SU-DHL-6 (cell line): ENCODE measurements at regions not wholly inside any gene's neighbourhood (a gene's known extent, or its start where the extent isn't known, plus 50 kb on each side); places are given as distances from the start of the nearest gene placed in this dataset.

Experiments used
- H2AFZ ChIP-seq: fragments of 200-600 bp; sonication (generic); 2 replicates; pipeline ENCODE4 v1.6.1; 2014; ENCODE audit warnings: low read depth, mild to moderate bottlenecking, moderate library complexity, mixed read lengths, antibody characterized with exemption, low read length; ENCODE audit not compliant: severe bottlenecking
- H3F3A ChIP-seq: fragments of 200-600 bp; shearing (Covaris generic); 2 replicates; pipeline ENCODE4 v1.6.0; 2016; ENCODE audit warnings: antibody characterized with exemption, mild to moderate bottlenecking; ENCODE audit not compliant: insufficient read depth
- H3K27ac ChIP-seq: fragments of 200-600 bp; sonication (generic); 2 replicates; pipeline ENCODE4 v1.5.1; 2016; ENCODE audit warnings: low read depth, mild to moderate bottlenecking, low read length, moderate library complexity, mixed read lengths
- H3K27me3 ChIP-seq: fragments of 200-600 bp; sonication (generic), shearing (Covaris generic); 2 replicates; pipeline ENCODE4 v1.6.0; 2014; ENCODE audit warnings: mild to moderate bottlenecking, low read length
- H3K36me3 ChIP-seq: fragments of 200-600 bp; sonication (generic); 2 replicates; pipeline ENCODE4 v1.6.1; 2014; ENCODE audit warnings: mild to moderate bottlenecking, low read length, mixed read lengths
- H3K4me2 ChIP-seq: fragments of 300-600, 200-600 bp; shearing (Covaris generic), sonication (generic); 2 replicates; pipeline ENCODE4 v1.6.0; 2014; ENCODE audit warnings: low read length, low read depth, mild to moderate bottlenecking; ENCODE audit not compliant: poor library complexity, severe bottlenecking
- H3K4me3 ChIP-seq: fragments of 200-600 bp; sonication (generic); 2 replicates; pipeline ENCODE4 v1.5.1; 2014; ENCODE audit warnings: antibody characterized with exemption, low read length, mild to moderate bottlenecking, mixed read lengths; ENCODE audit not compliant: insufficient read depth, poor library complexity, severe bottlenecking
- H3K79me2 ChIP-seq: fragments of 200-600 bp; sonication (generic); 2 replicates; pipeline ENCODE4 v1.6.1; 2014; ENCODE audit warnings: mild to moderate bottlenecking, low read length, moderate library complexity; ENCODE audit not compliant: insufficient read depth
- H3K9ac ChIP-seq: fragments of 200-600 bp; sonication (generic); 2 replicates; pipeline ENCODE4 v1.7.0; 2014; ENCODE audit warnings: mild to moderate bottlenecking, low read length
- H3K9me2 ChIP-seq: fragments of 200-600 bp; sonication (generic); replicated peaks from 2 replicates; pipeline ENCODE4 v1.6.1; 2014; ENCODE audit warnings: low read length; ENCODE audit not compliant: insufficient read depth
- H3K9me3 ChIP-seq: fragments of 200-600 bp; sonication (generic); 2 replicates; pipeline ENCODE4 v1.6.1; 2014; ENCODE audit warnings: low read length, mixed read lengths; ENCODE audit not compliant: insufficient read depth
- H4K20me1 ChIP-seq: fragments of 200-600 bp; sonication (generic); 2 replicates; pipeline ENCODE4 v1.6.1; 2014; ENCODE audit warnings: low read depth, mild to moderate bottlenecking, antibody characterized with exemption, low read length, moderate library complexity, mixed read lengths
- EZH2phosphoT487 ChIP-seq: fragments of 200-600 bp; sonication (generic), shearing (Covaris generic); conservative IDR thresholded peaks from 2 replicates; pipeline ENCODE4 v1.6.1; 2018; ENCODE audit warnings: mild to moderate bottlenecking, antibody characterized with exemption, low read length, moderate library complexity, mixed read lengths
- TF ChIP-seq, protein P1 (sequence below): fragments of 200-600 bp; sonication (generic); IDR thresholded peaks from one replicate; pipeline ENCODE4 v1.5.1; 2017; ENCODE audit warnings: antibody characterized with exemption, mild to moderate bottlenecking, low read length, moderate library complexity; ENCODE audit not compliant: insufficient read depth, poor library complexity, severe bottlenecking

DNA sequence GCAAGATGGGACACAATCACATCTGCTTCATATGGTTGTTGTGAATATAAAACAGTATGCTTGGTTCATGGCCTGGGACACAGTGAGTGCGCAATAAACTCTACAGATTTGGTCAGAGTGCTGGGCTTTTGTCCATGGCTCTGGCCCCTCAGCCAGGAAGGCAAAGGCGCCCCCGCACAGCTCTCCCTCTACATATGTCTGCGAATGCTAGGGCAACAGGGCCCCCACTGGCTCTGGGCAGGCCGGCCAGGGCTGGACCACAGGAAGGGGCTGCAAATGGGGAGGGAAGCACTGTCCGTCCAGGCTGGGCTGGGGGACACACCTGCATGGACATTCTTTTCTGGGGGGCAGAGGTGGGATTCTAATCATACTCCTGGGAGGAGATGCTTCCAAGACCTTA, 151.8 kb upstream of the MLN start:
- Histone ChIP-seq H4K20me1 (no peaks in the 10 kb centered on the region), H3K79me2 (no peaks in the 10 kb centered on the region), H3K9ac (no peak overlapping the region), H3F3A (no peaks in the 10 kb centered on the region), H3K27me3 (no peaks in the 10 kb centered on the region), H3K4me2 (no peak overlapping the region), H3K9me2 (no peaks in the 10 kb centered on the region), H3K27ac (no peak overlapping the region), H3K9me3 (no peaks in the 10 kb centered on the region), H2AFZ (no peak overlapping the region), H3K4me3 (no peak overlapping the region), H3K36me3 (no peaks in the 10 kb centered on the region)
- TF ChIP-seq, protein P1, sequence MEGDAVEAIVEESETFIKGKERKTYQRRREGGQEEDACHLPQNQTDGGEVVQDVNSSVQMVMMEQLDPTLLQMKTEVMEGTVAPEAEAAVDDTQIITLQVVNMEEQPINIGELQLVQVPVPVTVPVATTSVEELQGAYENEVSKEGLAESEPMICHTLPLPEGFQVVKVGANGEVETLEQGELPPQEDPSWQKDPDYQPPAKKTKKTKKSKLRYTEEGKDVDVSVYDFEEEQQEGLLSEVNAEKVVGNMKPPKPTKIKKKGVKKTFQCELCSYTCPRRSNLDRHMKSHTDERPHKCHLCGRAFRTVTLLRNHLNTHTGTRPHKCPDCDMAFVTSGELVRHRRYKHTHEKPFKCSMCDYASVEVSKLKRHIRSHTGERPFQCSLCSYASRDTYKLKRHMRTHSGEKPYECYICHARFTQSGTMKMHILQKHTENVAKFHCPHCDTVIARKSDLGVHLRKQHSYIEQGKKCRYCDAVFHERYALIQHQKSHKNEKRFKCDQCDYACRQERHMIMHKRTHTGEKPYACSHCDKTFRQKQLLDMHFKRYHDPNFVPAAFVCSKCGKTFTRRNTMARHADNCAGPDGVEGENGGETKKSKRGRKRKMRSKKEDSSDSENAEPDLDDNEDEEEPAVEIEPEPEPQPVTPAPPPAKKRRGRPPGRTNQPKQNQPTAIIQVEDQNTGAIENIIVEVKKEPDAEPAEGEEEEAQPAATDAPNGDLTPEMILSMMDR, result no peak
- no peak for TF ChIP-seq EZH2phosphoT487

DNA sequence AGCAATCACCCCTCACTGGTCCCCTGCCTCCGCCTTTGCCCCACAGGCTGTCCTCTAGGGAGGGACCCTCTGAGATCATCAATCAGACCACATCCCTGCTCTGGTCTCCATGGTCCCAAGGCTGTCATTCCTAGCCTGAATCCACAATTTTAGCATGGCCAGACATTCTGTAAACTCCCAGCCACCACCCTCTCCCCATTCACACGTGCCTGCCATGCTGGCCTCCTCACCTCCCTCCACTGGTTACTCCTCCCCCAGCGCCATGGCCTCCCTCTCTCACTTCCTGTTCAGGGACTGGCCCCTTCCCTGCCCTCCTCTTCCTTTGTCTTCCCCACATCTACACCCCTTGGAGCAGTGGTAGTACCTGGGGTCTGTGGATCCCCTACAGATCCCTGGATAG, 150.7 kb upstream of the MLN start:
- Histone ChIP-seq H3K9ac (no peak overlapping the region), H3K27me3 (no peaks in the 10 kb centered on the region), H3K27ac (no peak overlapping the region), H4K20me1 (no peaks in the 10 kb centered on the region), H3F3A (no peaks in the 10 kb centered on the region), H3K36me3 (no peaks in the 10 kb centered on the region), H3K9me3 (no peaks in the 10 kb centered on the region), H3K4me3 (no peak overlapping the region), H3K9me2 (no peaks in the 10 kb centered on the region), H2AFZ (no peak overlapping the region), H3K4me2 (no peak overlapping the region), H3K79me2 (no peaks in the 10 kb centered on the region)
- TF ChIP-seq, protein P1, result no peak
- TF ChIP-seq EZH2phosphoT487, result no peak

DNA sequence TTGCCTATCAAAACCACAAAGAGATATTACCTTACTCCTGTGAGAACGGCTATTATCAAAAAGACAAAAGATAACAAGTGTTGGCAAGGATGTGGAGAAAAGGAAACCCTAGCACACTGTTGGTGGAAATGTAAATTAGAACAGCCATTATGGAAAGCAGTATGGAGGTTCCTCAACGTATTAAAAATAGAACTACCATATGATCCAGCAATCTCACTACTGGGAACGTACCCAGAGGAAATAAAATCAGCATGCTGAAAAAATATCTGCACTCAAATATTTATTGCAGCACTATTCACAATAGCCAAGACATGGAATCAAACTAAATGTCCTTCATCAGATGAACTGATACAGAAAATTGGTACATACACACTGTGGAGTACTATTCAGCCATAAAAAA, 149.4 kb upstream of the MLN start:
- Histone ChIP-seq H3K9me3 (no peaks in the 10 kb centered on the region), H3F3A (no peaks in the 10 kb centered on the region), H3K9me2 (no peaks in the 10 kb centered on the region), H3K27me3 (no peaks in the 10 kb centered on the region), H3K27ac (no peak overlapping the region), H3K4me2 (no peak overlapping the region), H2AFZ (no peak overlapping the region), H3K4me3 (no peak overlapping the region), H3K36me3 (no peaks in the 10 kb centered on the region), H4K20me1 (no peaks in the 10 kb centered on the region), H3K79me2 (no peaks in the 10 kb centered on the region), H3K9ac (no peak overlapping the region)
- TF ChIP-seq, protein P1, result no peak
- no peak for TF ChIP-seq EZH2phosphoT487

DNA sequence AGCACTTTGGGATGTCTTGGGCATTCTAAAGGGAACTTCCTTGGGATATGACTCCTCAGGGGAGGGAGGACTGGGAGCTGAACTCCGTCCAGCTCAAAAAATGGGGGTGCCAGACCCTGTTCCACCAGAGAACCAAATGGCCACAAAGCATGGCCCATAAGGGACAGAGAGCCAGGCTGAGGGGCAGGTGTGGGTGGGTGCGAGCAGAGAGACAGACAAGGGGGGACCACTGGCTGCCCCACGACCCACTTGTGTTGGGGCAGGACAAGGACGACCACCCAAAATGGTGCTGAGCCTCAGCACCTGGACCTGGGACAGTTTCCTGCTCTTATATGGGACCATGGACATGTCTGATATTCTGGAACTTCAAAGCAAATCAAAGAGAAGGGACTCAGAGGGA, 148.2 kb upstream of the MLN start:
- no peaks in the 10 kb centered on the region for H3K9me3 ChIP-seq
- no peaks in the 10 kb centered on the region for H3K27me3 ChIP-seq

More for the DNA sequence above, 148.2 kb upstream of the MLN start:
- Histone ChIP-seq H3K27ac (no peak overlapping the region), H3K4me3 (no peak overlapping the region), H3K79me2 (no peaks in the 10 kb centered on the region), H3K36me3 (no peaks in the 10 kb centered on the region), H3K4me2 (no peak overlapping the region), H3K9ac (no peak overlapping the region), H3K9me2 (no peaks in the 10 kb centered on the region), H4K20me1 (no peaks in the 10 kb centered on the region), H2AFZ (no peak overlapping the region), H3F3A (no peaks in the 10 kb centered on the region)
- TF ChIP-seq EZH2phosphoT487, result no peak
- TF ChIP-seq, protein P1, result no peak
